SK-N-SH (cell line): ENCODE measurements at regions not wholly inside any gene's neighbourhood (a gene's known extent, or its start where the extent isn't known, plus 50 kb on each side); places are given as distances from the start of the nearest gene placed in this dataset.

Experiments used
- CTCF ChIA-PET: fragments of 300-600, 350-600 bp; formaldehyde crosslinking; extraction: SDS; loops from one replicate; lab custom pipeline; 2021; lab: Yijun Ruan, JAX
- POLR2A ChIA-PET: fragments of 350-600 bp; sonication (Branson Sonifier 250); formaldehyde crosslinking; extraction: SDS; loops from one replicate; lab custom pipeline; 2020; ENCODE audit warnings: antibody characterized with exemption, inconsistent platforms; lab: Yijun Ruan, JAX
- DNase-seq: peaks from one replicate; pipeline ENCODE4 v3.0.0; 2012
- H2AFZ ChIP-seq: fragments of 200-600 bp; sonication (generic); 2 replicates; pipeline ENCODE4 v1.8.1; 2016; ENCODE audit warnings: antibody characterized with exemption, mild to moderate bottlenecking, low read depth
- H3F3A ChIP-seq: fragments of 200-600 bp; sonication (generic); replicated peaks from 2 replicates; pipeline ENCODE3; 2016; ENCODE audit warnings: antibody characterized with exemption, mild to moderate bottlenecking; ENCODE audit not compliant: insufficient read depth
- H3K27ac ChIP-seq, 2 experiments: fragments of 200-500 bp in 1 of 2; fragments of 200-600 bp in 1 of 2; sonication (Bioruptor generic) in 1 of 2; sonication (generic), shearing (Covaris generic) in 1 of 2; 2 replicates each; pipeline versions ENCODE4 v1.5.1 to v1.6.1; 2014 to 2016; ENCODE audit warnings: low read depth in 2 of 2, inconsistent platforms in 1 of 2, low read length in 1 of 2, mild to moderate bottlenecking in 1 of 2, mixed read lengths in 1 of 2
- H3K27me3 ChIP-seq: fragments of 200-600 bp; sonication (generic), shearing (Covaris generic); 2 replicates; pipeline ENCODE4 v1.6.1; 2016; ENCODE audit warnings: mixed run types; ENCODE audit not compliant: insufficient read depth
- H3K36me3 ChIP-seq, 2 experiments: fragments of 200-500 bp in 1 of 2; fragments of 200-600 bp in 1 of 2; sonication (Bioruptor generic) in 1 of 2; sonication (generic) in 1 of 2; replicated peaks in 1 of 2; 2 replicates each; pipeline versions ENCODE3 to v1.5.1; 2014 to 2016; ENCODE audit warnings: low read length in 1 of 2, mild to moderate bottlenecking in 1 of 2; ENCODE audit not compliant: insufficient read depth in 2 of 2, control insufficient read depth in 1 of 2
- H3K4me1 ChIP-seq, 2 experiments: fragments of 200-500 bp in 1 of 2; fragments of 200-600 bp in 1 of 2; sonication (Bioruptor generic) in 1 of 2; sonication (generic), shearing (Covaris generic) in 1 of 2; 2 replicates each; pipeline versions ENCODE4 v1.5.1 to v1.6.1; 2014 to 2016; ENCODE audit warnings: low read depth in 1 of 2, low read length in 1 of 2, mixed run types in 1 of 2; ENCODE audit not compliant: insufficient read depth in 2 of 2, control insufficient read depth in 1 of 2
- H3K4me2 ChIP-seq: fragments of 200-600 bp; sonication (generic), shearing (Covaris generic); 2 replicates; pipeline ENCODE4 v1.6.1; 2017; ENCODE audit warnings: mixed run types
- H3K4me3 ChIP-seq, 2 experiments: fragments of 200-500 bp in 1 of 2; fragments of 200-600 bp in 1 of 2; sonication (Bioruptor generic) in 1 of 2; sonication (generic), shearing (Covaris generic) in 1 of 2; 2 replicates each; pipeline versions ENCODE4 v1.5.1 to v1.8.1; 2014 to 2016; ENCODE audit warnings: low read depth in 2 of 2, inconsistent platforms in 1 of 2, low read length in 1 of 2, mild to moderate bottlenecking in 1 of 2, mixed read lengths in 1 of 2, moderate library complexity in 1 of 2
- H3K79me2 ChIP-seq: fragments of 200-600 bp; sonication (generic); 2 replicates; pipeline ENCODE4 v1.8.1; 2017; ENCODE audit warnings: mild to moderate bottlenecking; ENCODE audit not compliant: insufficient read depth
- H3K9ac ChIP-seq: fragments of 200-600 bp; sonication (generic); 2 replicates; pipeline ENCODE4 v1.6.1; 2017; ENCODE audit warnings: mixed run types
- H3K9me2 ChIP-seq: fragments of 200-600 bp; sonication (generic); 2 replicates; pipeline ENCODE4 v1.6.1; 2017; ENCODE audit warnings: mixed run types
- H3K9me3 ChIP-seq: fragments of 200-600 bp; sonication (generic); 2 replicates; pipeline ENCODE4 v1.6.1; 2017; ENCODE audit warnings: mixed run types, mild to moderate bottlenecking, moderate library complexity
- H4K20me1 ChIP-seq: fragments of 200-600 bp; sonication (generic); 2 replicates; pipeline ENCODE4 v1.6.1; 2017; ENCODE audit warnings: mild to moderate bottlenecking, mixed run types; ENCODE audit not compliant: insufficient read depth
- CHD2 ChIP-seq: fragments of 150-350 bp; IDR thresholded peaks from 2 replicates; pipeline ENCODE4 v1.6.1; 2018; ENCODE audit warnings: low read length; ENCODE audit not compliant: partially characterized antibody
- EP300 ChIP-seq, 2 experiments: IDR thresholded peaks; 2 replicates each; pipeline versions ENCODE4 v1.4.0 to v1.6.1; 2012; ENCODE audit warnings: borderline replicate concordance in 1 of 2, low read depth in 1 of 2, low read length in 1 of 2
- FOSL2 ChIP-seq: IDR thresholded peaks from 2 replicates; pipeline ENCODE4 v1.4.0; 2012; ENCODE audit warnings: low read depth, mild to moderate bottlenecking, moderate library complexity, borderline replicate concordance
- FOXJ3 ChIP-seq: sonication (generic); formaldehyde crosslinking; IDR thresholded peaks from 2 replicates; pipeline ENCODE4 v1.5.1; 2020; ENCODE audit warnings: mild to moderate bottlenecking, missing genetic modification reagents
- FOXM1 ChIP-seq: IDR thresholded peaks from 2 replicates; pipeline ENCODE4 v1.4.0; 2012; ENCODE audit warnings: low read depth, mild to moderate bottlenecking
- GABPA ChIP-seq: IDR thresholded peaks from 2 replicates; pipeline ENCODE4 v1.4.0; 2012; ENCODE audit warnings: low read depth, mild to moderate bottlenecking
- GATA2 ChIP-seq: sonication (generic); formaldehyde crosslinking; IDR thresholded peaks from 2 replicates; pipeline ENCODE4 v1.5.0; 2020; ENCODE audit warnings: mild to moderate bottlenecking, missing genetic modification reagents
- JUND ChIP-seq: IDR thresholded peaks from 2 replicates; pipeline ENCODE4 v1.4.0; 2012
- MEF2A ChIP-seq: IDR thresholded peaks from 2 replicates; pipeline ENCODE4 v1.4.0; 2012; ENCODE audit warnings: low read depth, borderline replicate concordance
- POLR2AphosphoS5 ChIP-seq: IDR thresholded peaks from 2 replicates; pipeline ENCODE4 v1.6.1; 2012; ENCODE audit warnings: low read depth, low read length
- RCOR1 ChIP-seq: fragments of 150-350 bp; IDR thresholded peaks from 2 replicates; pipeline ENCODE4 v1.6.1; 2017; ENCODE audit warnings: antibody characterized with exemption, low read length
- RXRA ChIP-seq: IDR thresholded peaks from 2 replicates; pipeline ENCODE4 v1.4.0; 2012; ENCODE audit warnings: low read depth, mild to moderate bottlenecking, borderline replicate concordance
- SMC3 ChIP-seq: IDR thresholded peaks from 2 replicates; pipeline ENCODE4 v1.6.1; 2012; ENCODE audit warnings: low read depth, low read length, improper control_type of control experiment
- TCF12 ChIP-seq: IDR thresholded peaks from 2 replicates; pipeline ENCODE4 v1.4.0; 2012
- TEAD4 ChIP-seq: IDR thresholded peaks from 2 replicates; pipeline ENCODE4 v1.4.0; 2012; ENCODE audit warnings: mild to moderate bottlenecking, borderline replicate concordance; ENCODE audit not compliant: insufficient read depth
- WGBS: methylation state at CpG from one replicate; pipeline ENCODE4 v1.1.6; 2017; ENCODE audit warnings: low lambda C conversion rate; 5-methylcytosine and 5-hydroxymethylcytosine counted together
- TF ChIP-seq, protein P1 (sequence below): IDR thresholded peaks from 2 replicates; pipeline ENCODE4 v1.6.1; 2012; ENCODE audit warnings: mild to moderate bottlenecking, low read depth, low read length, moderate library complexity
- TF ChIP-seq, protein P2 (sequence below): IDR thresholded peaks from 2 replicates; pipeline ENCODE4 v1.4.0; 2012; ENCODE audit warnings: low read depth, borderline replicate concordance

DNA sequence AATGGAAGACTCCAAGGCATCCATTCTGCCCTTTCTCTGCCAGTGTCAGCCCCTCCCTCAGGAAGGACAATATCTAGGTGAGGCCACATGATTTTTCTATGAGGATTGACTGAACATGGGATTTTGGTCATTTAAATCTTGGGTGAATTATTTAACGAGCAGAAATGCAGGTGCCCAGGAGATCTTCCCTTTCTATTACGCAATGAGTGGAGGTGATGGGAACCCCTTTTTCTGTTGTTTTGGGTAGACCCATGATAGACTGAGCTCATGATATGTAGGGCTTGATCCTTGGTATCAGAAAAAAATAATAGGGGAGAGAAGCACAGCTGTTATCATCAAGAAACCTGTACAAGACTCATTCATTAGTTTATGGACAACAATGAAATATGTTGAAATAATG lies 112.6 kb upstream of the SPTLC3 start:
- no peaks in the 10 kb centered on the region for H3K36me3 ChIP-seq
- no peak overlapping the region for H3K27ac ChIP-seq
- POLR2A ChIA-PET: no interaction called here
- no peak for DNase-seq
- H4K20me1 ChIP-seq: no peaks in the 10 kb centered on the region
- WGBS: 51% methylated on average over 2 of the region's 2 CpGs
- no peaks in the 10 kb centered on the region for H3K9me2 ChIP-seq
- TF ChIP-seq GABPA (no peak), POLR2AphosphoS5 (no peak), JUND (no peak), FOSL2 (no peak), EP300 (IDR thresholded peaks at IDR 0.05; ENCODE audit: borderline replicate concordance in 1 of 2, low read depth in 1 of 2, low read length in 1 of 2) (no peak), RCOR1 (no peak), FOXJ3 (CRISPR knock-in tag) (no peak), TCF12 (no peak), FOXM1 (no peak), SMC3 (no peak), RXRA (no peak), MEF2A (no peak), GATA2 (CRISPR knock-in tag) (no peak), TEAD4 (no peak), CHD2 (no peak)
- TF ChIP-seq, protein P1, sequence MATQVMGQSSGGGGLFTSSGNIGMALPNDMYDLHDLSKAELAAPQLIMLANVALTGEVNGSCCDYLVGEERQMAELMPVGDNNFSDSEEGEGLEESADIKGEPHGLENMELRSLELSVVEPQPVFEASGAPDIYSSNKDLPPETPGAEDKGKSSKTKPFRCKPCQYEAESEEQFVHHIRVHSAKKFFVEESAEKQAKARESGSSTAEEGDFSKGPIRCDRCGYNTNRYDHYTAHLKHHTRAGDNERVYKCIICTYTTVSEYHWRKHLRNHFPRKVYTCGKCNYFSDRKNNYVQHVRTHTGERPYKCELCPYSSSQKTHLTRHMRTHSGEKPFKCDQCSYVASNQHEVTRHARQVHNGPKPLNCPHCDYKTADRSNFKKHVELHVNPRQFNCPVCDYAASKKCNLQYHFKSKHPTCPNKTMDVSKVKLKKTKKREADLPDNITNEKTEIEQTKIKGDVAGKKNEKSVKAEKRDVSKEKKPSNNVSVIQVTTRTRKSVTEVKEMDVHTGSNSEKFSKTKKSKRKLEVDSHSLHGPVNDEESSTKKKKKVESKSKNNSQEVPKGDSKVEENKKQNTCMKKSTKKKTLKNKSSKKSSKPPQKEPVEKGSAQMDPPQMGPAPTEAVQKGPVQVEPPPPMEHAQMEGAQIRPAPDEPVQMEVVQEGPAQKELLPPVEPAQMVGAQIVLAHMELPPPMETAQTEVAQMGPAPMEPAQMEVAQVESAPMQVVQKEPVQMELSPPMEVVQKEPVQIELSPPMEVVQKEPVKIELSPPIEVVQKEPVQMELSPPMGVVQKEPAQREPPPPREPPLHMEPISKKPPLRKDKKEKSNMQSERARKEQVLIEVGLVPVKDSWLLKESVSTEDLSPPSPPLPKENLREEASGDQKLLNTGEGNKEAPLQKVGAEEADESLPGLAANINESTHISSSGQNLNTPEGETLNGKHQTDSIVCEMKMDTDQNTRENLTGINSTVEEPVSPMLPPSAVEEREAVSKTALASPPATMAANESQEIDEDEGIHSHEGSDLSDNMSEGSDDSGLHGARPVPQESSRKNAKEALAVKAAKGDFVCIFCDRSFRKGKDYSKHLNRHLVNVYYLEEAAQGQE: no peak
- TF ChIP-seq, protein P2, sequence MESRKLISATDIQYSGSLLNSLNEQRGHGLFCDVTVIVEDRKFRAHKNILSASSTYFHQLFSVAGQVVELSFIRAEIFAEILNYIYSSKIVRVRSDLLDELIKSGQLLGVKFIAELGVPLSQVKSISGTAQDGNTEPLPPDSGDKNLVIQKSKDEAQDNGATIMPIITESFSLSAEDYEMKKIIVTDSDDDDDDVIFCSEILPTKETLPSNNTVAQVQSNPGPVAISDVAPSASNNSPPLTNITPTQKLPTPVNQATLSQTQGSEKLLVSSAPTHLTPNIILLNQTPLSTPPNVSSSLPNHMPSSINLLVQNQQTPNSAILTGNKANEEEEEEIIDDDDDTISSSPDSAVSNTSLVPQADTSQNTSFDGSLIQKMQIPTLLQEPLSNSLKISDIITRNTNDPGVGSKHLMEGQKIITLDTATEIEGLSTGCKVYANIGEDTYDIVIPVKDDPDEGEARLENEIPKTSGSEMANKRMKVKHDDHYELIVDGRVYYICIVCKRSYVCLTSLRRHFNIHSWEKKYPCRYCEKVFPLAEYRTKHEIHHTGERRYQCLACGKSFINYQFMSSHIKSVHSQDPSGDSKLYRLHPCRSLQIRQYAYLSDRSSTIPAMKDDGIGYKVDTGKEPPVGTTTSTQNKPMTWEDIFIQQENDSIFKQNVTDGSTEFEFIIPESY: no peak
- H3K27me3 ChIP-seq: no peaks in the 10 kb centered on the region
- no peak overlapping the region for H3K4me2 ChIP-seq
- no peaks in the 10 kb centered on the region; a peak in 1 of 4 replicates for H3K4me1 ChIP-seq
- no peak overlapping the region for H3K9ac ChIP-seq
- no peak overlapping the region for H3K4me3 ChIP-seq
- no peaks in the 10 kb centered on the region for H3F3A ChIP-seq
- H3K79me2 ChIP-seq: no peaks in the 10 kb centered on the region
- H3K9me3 ChIP-seq: no peaks in the 10 kb centered on the region
- H2AFZ ChIP-seq: no peak overlapping the region
- CTCF ChIA-PET: no interaction called here
